Activated CD4-positive, alpha-beta T cell treated with anti-CD3 and anti-CD28 coated beads for 36 hours (primary cell): ENCODE measurements at regions not wholly inside any gene's neighbourhood (a gene's known extent, or its start where the extent isn't known, plus 50 kb on each side); places are given as distances from the start of the nearest gene placed in this dataset.

ENCODE experiments used
- ATAC-seq: fragments of 200-7000 bp; cut with Tn5 transposase; one replicate; pipeline ENCODE4 v1.10.0; 2021; ENCODE audit warnings: mild to moderate bottlenecking, moderate library complexity
- CTCF ChIA-PET: fragments of 350-600 bp; sonication (Branson Sonifier 250); formaldehyde crosslinking; loops from one replicate; lab custom pipeline; 2021; ENCODE audit warnings: antibody characterized with exemption; lab: Charles Lee
- POLR2A ChIA-PET: fragments of 350-600 bp; sonication (Branson Sonifier 250); formaldehyde crosslinking; loops from one replicate; lab custom pipeline; 2021; ENCODE audit warnings: antibody characterized with exemption, inconsistent platforms; lab: Charles Lee
- DNase-seq: peaks from one replicate; pipeline ENCODE4 v3.0.0-alpha.2; 2020
- H3K27ac Mint-ChIP-seq: one replicate; pipeline ENCODE4 v1.8.0; 2021; ENCODE audit warnings: mixed read lengths
- H3K27me3 Mint-ChIP-seq: one replicate; pipeline ENCODE4 v1.8.0; 2021; ENCODE audit warnings: mixed read lengths
- H3K36me3 Mint-ChIP-seq: one replicate; pipeline ENCODE4 v1.8.0; 2021; ENCODE audit warnings: low read depth, mixed read lengths
- H3K4me1 Mint-ChIP-seq: one replicate; pipeline ENCODE4 v1.8.0; 2021; ENCODE audit warnings: mixed read lengths
- H3K4me3 Mint-ChIP-seq: one replicate; pipeline ENCODE4 v1.8.0; 2021; ENCODE audit warnings: mild to moderate bottlenecking, moderate library complexity, mixed read lengths
- H3K9me3 Mint-ChIP-seq: one replicate; pipeline ENCODE4 v1.8.0; 2021; ENCODE audit warnings: low read depth, mixed read lengths
- intact Hi-C, 2 experiments: fragments of 100-400 bp; cut with DNase I in 1 of 2; cut with micrococcal nuclease in 1 of 2; formaldehyde crosslinking; loops; one replicate each; pipeline versions ENCODE4 v1.14.2 to v1.15.1; 2022 to 2024; cut with DNase I, micrococcal nuclease

DNA sequence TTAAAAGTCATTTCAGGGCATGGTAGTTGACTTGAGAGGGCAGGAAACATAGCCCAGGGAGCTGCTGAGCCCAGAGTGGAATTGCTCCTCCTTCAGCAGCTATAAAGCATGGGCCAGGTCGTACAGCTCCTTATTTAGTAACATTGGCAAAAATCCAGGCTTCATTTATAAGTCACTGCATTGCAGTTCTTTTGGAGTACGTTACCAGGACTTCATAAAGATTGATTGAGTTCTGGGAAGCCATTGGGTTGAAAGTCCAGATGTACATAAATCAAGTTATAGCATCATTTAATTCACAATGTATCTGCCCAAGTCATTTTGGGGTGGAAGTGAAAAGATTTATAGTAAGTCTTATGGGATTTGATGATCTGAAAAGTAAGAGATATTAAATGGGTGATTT, 53.0 kb upstream of the ANKEF1 start:
- intact Hi-C loops = no loop called here

DNA sequence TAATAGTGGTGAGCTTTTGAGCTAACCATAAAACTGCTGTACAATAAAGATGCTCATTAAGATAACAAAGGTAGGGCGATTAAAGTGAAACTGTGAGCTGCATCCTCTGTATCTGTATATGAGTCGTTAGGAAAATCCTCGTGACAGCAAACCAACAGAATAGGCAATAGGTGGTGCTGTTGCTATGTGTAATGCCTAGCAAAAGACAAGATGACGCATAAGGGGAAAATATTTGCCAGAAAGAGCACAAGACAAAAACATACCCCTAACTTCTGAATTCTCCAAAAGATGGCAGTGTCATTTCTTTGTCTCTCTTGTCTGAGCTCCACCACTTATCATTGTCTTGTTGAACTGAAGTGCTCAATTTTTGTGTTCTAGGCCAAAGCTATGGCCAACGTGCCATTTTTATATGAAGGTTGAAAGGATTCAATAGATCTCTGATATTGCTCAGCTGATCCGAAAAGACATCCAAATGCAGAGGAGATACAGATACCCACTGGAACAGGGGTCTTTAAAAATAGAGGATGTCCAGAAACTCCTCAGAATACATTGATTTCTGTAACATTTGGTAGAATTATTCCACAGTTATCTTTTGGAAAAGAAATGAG, 56.3 kb upstream of the ANKEF1 start:
- H3K27me3 Mint-ChIP-seq = peaks cover 1% of the 10 kb centered on the region
- peak; percentile 38 for DNase-seq
- ChIA-PET CTCF (interaction anchor here (0.7 to 5.8 kb wide), 27 partner anchors 10 to 1289 kb away, joined by 3 to 84 read pairs (median 4); no protein-coding TSS in a partner anchor), POLR2A (no interaction called here)
- intact Hi-C loops = loop anchor here (1.0 to 10.0 kb wide), 12 partner anchors 112 to 1566 kb away; partner anchors contain the start of gene SNAP25 (in 1 of the 2)
- H3K4me3 Mint-ChIP-seq = no peak overlapping the region
- no peaks in the 10 kb centered on the region for H3K9me3 Mint-ChIP-seq
- H3K27ac Mint-ChIP-seq = no peak overlapping the region
- peaks cover 2% of the 10 kb centered on the region for H3K4me1 Mint-ChIP-seq
- ATAC-seq = peak; percentile 95
- no peaks in the 10 kb centered on the region for H3K36me3 Mint-ChIP-seq

More for the DNA sequence above, 53.0 kb upstream of the ANKEF1 start:
- Mint-ChIP-seq H3K27me3 (peaks cover 1% of the 10 kb centered on the region), H3K9me3 (no peaks in the 10 kb centered on the region), H3K4me1 (peaks cover 2% of the 10 kb centered on the region), H3K36me3 (no peaks in the 10 kb centered on the region), H3K27ac (no peak overlapping the region), H3K4me3 (no peak overlapping the region)
- ChIA-PET CTCF (interaction anchor here (0.6 to 1.8 kb wide), 4 partner anchors 109 to 1566 kb away, joined by 3 to 8 read pairs (median 4); no protein-coding TSS in a partner anchor), POLR2A (no interaction called here)
- ATAC-seq (no peak), DNase-seq (no peak)

- DNase-seq (no peak), ATAC-seq (no peak)
- CTCF ChIA-PET = interaction anchor here (0.6 to 5.8 kb wide), 19 partner anchors 9 to 539 kb away, joined by 3 to 84 read pairs (median 4); no protein-coding TSS in a partner anchor
- peaks cover 2% of the 10 kb centered on the region for H3K27me3 Mint-ChIP-seq
- H3K4me3 Mint-ChIP-seq = no peak overlapping the region
- no peak overlapping the region for H3K27ac Mint-ChIP-seq
- POLR2A ChIA-PET = no interaction called here
- peaks cover 2% of the 10 kb centered on the region for H3K4me1 Mint-ChIP-seq
- intact Hi-C loops = loop anchor here (1.0 to 10.0 kb wide), 12 partner anchors 113 to 1567 kb away; partner anchors contain the start of gene SNAP25 (in 1 of the 2)
- H3K9me3 Mint-ChIP-seq = no peaks in the 10 kb centered on the region
- no peaks in the 10 kb centered on the region for H3K36me3 Mint-ChIP-seq
Observed at GRCh38 chr20:9977629-9978028, 57.2 kb upstream of the ANKEF1 start.

DNA sequence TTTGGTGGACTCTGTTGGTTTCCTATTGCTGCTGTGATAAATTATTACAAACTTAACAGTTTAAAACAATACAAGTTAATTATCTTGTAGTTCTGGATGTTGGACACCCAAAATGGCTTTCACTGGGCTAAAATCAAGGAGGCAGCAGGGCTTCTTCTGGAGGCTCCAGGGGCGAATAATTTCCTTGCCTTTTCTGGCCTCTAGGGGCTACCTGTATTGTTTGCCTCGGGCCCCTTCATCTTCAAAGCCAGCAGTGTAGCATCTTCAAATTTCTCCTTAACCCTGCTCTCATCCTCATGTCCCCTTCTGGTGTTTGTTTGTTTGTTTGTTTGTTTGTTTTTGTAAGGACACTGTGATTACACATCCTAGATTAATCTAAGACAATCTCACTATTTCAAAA, 60.5 kb upstream of the ANKEF1 start:
- ChIA-PET CTCF (no interaction called here), POLR2A (no interaction called here)
- Mint-ChIP-seq H3K36me3 (no peaks in the 10 kb centered on the region), H3K9me3 (no peaks in the 10 kb centered on the region), H3K27ac (no peak overlapping the region), H3K4me1 (peaks cover 2% of the 10 kb centered on the region), H3K27me3 (peaks cover 8% of the 10 kb centered on the region), H3K4me3 (no peak overlapping the region)
- ATAC-seq (no peak), DNase-seq (no peak)
- intact Hi-C loops = loop anchor here in 1 of 2 experiments (10.0 kb wide), 1 partner anchor 250 kb away; no protein-coding TSS in a partner anchor

DNA sequence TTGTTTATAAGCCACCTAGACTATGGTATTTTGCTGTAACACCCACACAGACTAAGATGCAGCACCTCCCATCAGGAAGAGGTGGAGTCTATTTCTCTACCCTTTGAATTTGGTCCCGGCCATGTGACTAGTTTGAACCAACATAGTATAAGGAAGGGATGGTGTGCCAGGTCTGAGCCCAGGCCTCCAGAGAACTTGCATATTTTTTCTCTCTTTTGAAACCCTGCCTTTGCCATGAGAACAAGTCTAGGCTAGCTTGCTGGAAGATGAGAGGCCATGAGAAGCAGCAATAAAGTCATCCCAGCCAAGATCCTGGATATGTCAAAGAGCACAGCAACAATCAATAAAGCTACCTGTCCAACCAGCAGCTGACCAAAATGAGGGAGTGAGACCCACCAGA, 63.0 kb upstream of the ANKEF1 start:
- ChIA-PET POLR2A (no interaction called here), CTCF (interaction anchor here (0.7 kb wide), 1 partner anchor 655 kb away, joined by 3 read pairs; no protein-coding TSS in a partner anchor)
- H3K27me3 Mint-ChIP-seq = peaks cover 12% of the 10 kb centered on the region
- intact Hi-C loops = loop anchor here in 1 of 2 experiments (10.0 kb wide), 1 partner anchor 253 kb away; no protein-coding TSS in a partner anchor
- no peak overlapping the region for H3K4me3 Mint-ChIP-seq
- no peaks in the 10 kb centered on the region for H3K9me3 Mint-ChIP-seq
- H3K27ac Mint-ChIP-seq = no peak overlapping the region
- no peaks in the 10 kb centered on the region for H3K4me1 Mint-ChIP-seq
- ATAC-seq (no peak), DNase-seq (no peak)
- H3K36me3 Mint-ChIP-seq = no peaks in the 10 kb centered on the region

DNA sequence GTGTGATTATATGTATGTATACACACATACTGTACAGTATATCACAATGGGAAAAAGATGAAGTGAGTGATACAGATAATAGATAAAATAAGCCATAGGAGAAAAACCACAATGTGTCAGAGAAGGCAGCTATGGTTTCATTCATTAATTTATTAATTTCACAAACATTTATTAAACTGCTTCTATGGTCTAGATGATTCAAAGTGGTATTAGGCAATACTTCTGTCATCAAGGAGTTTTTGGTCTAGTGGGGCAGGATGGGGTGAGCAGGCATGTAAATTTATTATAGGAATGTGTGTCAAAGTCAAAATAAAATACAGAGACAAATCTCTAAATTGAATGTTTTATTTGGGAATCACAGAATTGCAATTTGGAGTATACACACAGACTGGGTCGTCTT, 65.2 kb upstream of the ANKEF1 start:
- no peaks in the 10 kb centered on the region for H3K4me1 Mint-ChIP-seq
- H3K27ac Mint-ChIP-seq = no peak overlapping the region
- no peaks in the 10 kb centered on the region for H3K9me3 Mint-ChIP-seq
- H3K4me3 Mint-ChIP-seq = no peak overlapping the region
- no peak for DNase-seq
- intact Hi-C loops = loop anchor here in 1 of 2 experiments (10.0 kb wide), 1 partner anchor 255 kb away; no protein-coding TSS in a partner anchor
- ChIA-PET CTCF (no interaction called here), POLR2A (no interaction called here)
- no peak for ATAC-seq
- no peaks in the 10 kb centered on the region for H3K36me3 Mint-ChIP-seq
- H3K27me3 Mint-ChIP-seq = peaks cover 18% of the 10 kb centered on the region

- H3K9me3 Mint-ChIP-seq = no peaks in the 10 kb centered on the region
- DNase-seq = no peak
- ChIA-PET POLR2A (no interaction called here), CTCF (interaction anchor here (0.6 to 1.7 kb wide), 2 partner anchors 10 to 1204 kb away, joined by 3 to 9 read pairs; no protein-coding TSS in a partner anchor)
- H3K4me1 Mint-ChIP-seq = no peaks in the 10 kb centered on the region
- intact Hi-C loops = no loop called here
- H3K36me3 Mint-ChIP-seq = no peaks in the 10 kb centered on the region
- no peak overlapping the region for H3K27ac Mint-ChIP-seq
- peaks cover 18% of the 10 kb centered on the region for H3K27me3 Mint-ChIP-seq
- no peak for ATAC-seq
- H3K4me3 Mint-ChIP-seq = no peak overlapping the region
Observed at GRCh38 chr20:9968015-9968414, 66.8 kb upstream of the ANKEF1 start.

DNA sequence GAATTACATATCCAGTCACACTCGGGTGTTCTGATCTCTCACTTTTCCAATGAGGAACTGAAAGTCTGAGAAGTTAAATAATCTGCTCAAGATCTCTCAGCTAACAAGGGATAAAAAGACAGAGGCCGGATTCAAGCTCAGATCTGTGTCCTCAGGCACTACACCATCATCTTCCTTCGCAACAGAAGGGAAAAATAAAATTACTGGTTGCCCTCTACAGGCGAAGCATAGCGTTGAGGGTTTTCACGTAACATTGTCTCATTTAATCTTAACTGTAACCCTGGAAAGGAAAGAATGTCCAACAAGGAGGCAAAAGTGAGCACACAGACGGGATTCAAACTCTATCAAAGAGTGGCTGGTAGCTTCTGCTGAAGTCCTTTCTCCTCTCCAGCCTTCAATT, 67.8 kb upstream of the ANKEF1 start:
- Mint-ChIP-seq H3K9me3 (no peaks in the 10 kb centered on the region), H3K36me3 (no peaks in the 10 kb centered on the region), H3K27me3 (peaks cover 20% of the 10 kb centered on the region), H3K4me1 (no peaks in the 10 kb centered on the region), H3K4me3 (no peak overlapping the region), H3K27ac (no peak overlapping the region)
- DNase-seq (no peak), ATAC-seq (no peak)
- CTCF ChIA-PET = no interaction called here
- intact Hi-C loops = no loop called here
- POLR2A ChIA-PET = no interaction called here

GRCh38 chr20:9963029-9963428, 71.8 kb upstream of the ANKEF1 start:
- no peaks in the 10 kb centered on the region for H3K9me3 Mint-ChIP-seq
- H3K27ac Mint-ChIP-seq = no peak overlapping the region
- intact Hi-C loops = no loop called here
- ChIA-PET POLR2A (no interaction called here), CTCF (no interaction called here)
- no peak for DNase-seq
- H3K36me3 Mint-ChIP-seq = no peaks in the 10 kb centered on the region
- no peak for ATAC-seq
- no peaks in the 10 kb centered on the region for H3K4me1 Mint-ChIP-seq
- H3K27me3 Mint-ChIP-seq = peaks cover 18% of the 10 kb centered on the region
- no peak overlapping the region for H3K4me3 Mint-ChIP-seq

DNA sequence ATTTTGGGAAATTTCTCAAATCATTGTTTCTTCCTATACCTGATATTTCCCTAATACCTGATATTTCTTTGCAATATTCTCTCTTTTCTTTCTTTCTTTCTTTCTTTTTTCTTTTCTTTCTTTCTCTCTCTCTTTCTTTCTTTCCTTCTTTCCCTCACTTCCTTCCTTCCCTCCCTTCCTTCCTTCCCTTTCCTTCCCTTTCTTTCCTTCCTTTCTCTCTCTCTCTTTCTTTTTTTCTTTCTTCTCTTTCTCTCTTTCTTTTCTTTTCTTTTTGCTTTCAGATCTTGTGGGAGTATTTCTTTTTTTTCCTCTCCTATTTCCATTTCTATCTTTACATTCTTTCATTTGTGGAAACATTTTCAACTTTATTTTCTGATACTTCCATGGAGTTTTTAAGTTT, 76.1 kb upstream of the ANKEF1 start:
- no peaks in the 10 kb centered on the region for H3K36me3 Mint-ChIP-seq
- ATAC-seq = no peak
- H3K27ac Mint-ChIP-seq = no peak overlapping the region
- peaks cover 13% of the 10 kb centered on the region for H3K27me3 Mint-ChIP-seq
- DNase-seq = no peak
- no peak overlapping the region for H3K4me3 Mint-ChIP-seq
- intact Hi-C loops = no loop called here
- POLR2A ChIA-PET = no interaction called here
- H3K9me3 Mint-ChIP-seq = no peaks in the 10 kb centered on the region
- H3K4me1 Mint-ChIP-seq = no peaks in the 10 kb centered on the region
- CTCF ChIA-PET = no interaction called here

DNA sequence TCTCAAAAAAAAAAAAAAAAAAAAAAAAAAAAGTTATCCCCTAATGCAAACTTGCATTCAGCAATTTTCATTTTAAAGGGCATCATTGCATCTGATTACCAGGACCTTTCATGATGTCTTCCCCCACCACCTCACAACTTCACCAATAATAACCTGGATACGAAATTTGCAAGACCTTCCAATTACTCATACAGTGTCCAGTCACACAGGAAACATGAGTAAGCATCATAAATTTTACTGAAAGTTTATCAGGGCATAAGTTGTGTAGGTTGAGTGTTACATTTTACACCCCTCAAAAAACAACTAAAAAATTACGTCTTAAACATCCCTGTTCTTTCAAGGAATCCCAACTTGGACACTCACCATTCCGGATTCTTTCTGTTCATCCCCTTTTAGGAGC, 79.1 kb upstream of the ANKEF1 start:
- intact Hi-C loops = no loop called here
- no peaks in the 10 kb centered on the region for H3K36me3 Mint-ChIP-seq
- ChIA-PET POLR2A (no interaction called here), CTCF (interaction anchor here (0.8 kb wide), 1 partner anchor 300 kb away, joined by 3 read pairs; no protein-coding TSS in a partner anchor)
- no peak for DNase-seq
- H3K27me3 Mint-ChIP-seq = peaks cover 8% of the 10 kb centered on the region
- no peaks in the 10 kb centered on the region for H3K9me3 Mint-ChIP-seq
- ATAC-seq = no peak
- H3K4me3 Mint-ChIP-seq = no peak overlapping the region
- H3K27ac Mint-ChIP-seq = no peak overlapping the region
- no peaks in the 10 kb centered on the region for H3K4me1 Mint-ChIP-seq

DNA sequence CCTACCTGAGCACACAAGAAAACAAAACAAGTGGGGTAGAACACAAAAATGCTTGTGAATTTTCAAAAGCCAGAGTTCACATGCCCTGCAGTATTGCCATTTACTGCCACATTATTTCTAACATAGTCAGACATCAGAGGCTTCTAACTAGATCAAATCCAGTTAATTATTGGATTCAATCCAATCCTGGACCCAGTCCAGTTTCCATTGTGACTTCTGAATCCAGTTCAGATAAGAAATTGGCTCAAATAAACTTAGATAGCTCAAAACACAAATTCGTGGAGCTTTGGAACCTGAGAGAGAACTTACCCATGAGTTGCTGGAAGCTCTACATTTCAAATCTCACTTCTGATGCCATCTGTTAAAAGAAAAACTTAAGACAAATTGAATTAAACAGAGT, 85.2 kb upstream of the ANKEF1 start:
- intact Hi-C loops = no loop called here
- no peak overlapping the region for H3K27ac Mint-ChIP-seq
- peaks cover 3% of the 10 kb centered on the region for H3K27me3 Mint-ChIP-seq
- H3K36me3 Mint-ChIP-seq = no peaks in the 10 kb centered on the region
- DNase-seq = no peak
- no peak for ATAC-seq
- ChIA-PET POLR2A (no interaction called here), CTCF (no interaction called here)
- H3K4me3 Mint-ChIP-seq = no peak overlapping the region
- no peaks in the 10 kb centered on the region for H3K4me1 Mint-ChIP-seq
- no peaks in the 10 kb centered on the region for H3K9me3 Mint-ChIP-seq
